Thyroid gland (tissue), 4 donors: ENCODE measurements at regions not wholly inside any gene's neighbourhood (a gene's known extent, or its start where the extent isn't known, plus 50 kb on each side); places are given as distances from the start of the nearest gene placed in this dataset.

Source experiments
- CTCF ChIP-seq, 6 experiments: fragments of 200-600 bp in 3 of 6; fragments of 450-650 bp in 3 of 6; sonication (generic) in 3 of 6; IDR thresholded peaks; one replicate each; pipeline ENCODE4 v1.5.1; 2016 to 2019; ENCODE audit warnings: antibody characterized with exemption in 6 of 6, mild to moderate bottlenecking in 2 of 6, inconsistent platforms in 1 of 6, moderate library complexity in 1 of 6
- POLR2A ChIP-seq, 2 donors: fragments of 450-650 bp; IDR thresholded peaks; one replicate each; pipeline ENCODE4 v1.6.1; 2017; ENCODE audit warnings: antibody characterized with exemption in 2 of 2, mild to moderate bottlenecking in 2 of 2, moderate library complexity in 1 of 2

- no peak for TF ChIP-seq POLR2A (IDR thresholded peaks at IDR 0.05)
- no peak for TF ChIP-seq CTCF (IDR thresholded peaks at IDR 0.05)
Measured at GRCh38 chr5:17151686-17152085, 65.7 kb upstream of the BASP1 start.
